H1 (cell line): ENCODE measurements at regions not wholly inside any gene's neighbourhood (a gene's known extent, or its start where the extent isn't known, plus 50 kb on each side); places are given as distances from the start of the nearest gene placed in this dataset.

ENCODE experiments used
- GTF2F1 ChIP-seq: IDR thresholded peaks from 2 replicates; pipeline ENCODE4 v1.6.1; 2012; ENCODE audit warnings: low read depth, low read length, improper control_type of control experiment, borderline replicate concordance
- JUND ChIP-seq: IDR thresholded peaks from 2 replicates; pipeline ENCODE4 v1.6.1; 2011; ENCODE audit warnings: mild to moderate bottlenecking, improper control_type of control experiment, low read length
- MAFK ChIP-seq: IDR thresholded peaks from 2 replicates; pipeline ENCODE4 v1.6.1; 2012; ENCODE audit warnings: low read depth, mild to moderate bottlenecking, improper control_type of control experiment, low read length
- MAX ChIP-seq: IDR thresholded peaks from 2 replicates; pipeline ENCODE4 v1.6.1; 2012; ENCODE audit warnings: inconsistent platforms
- RBBP5 ChIP-seq: IDR thresholded peaks from 2 replicates; pipeline ENCODE4 v1.7.1; 2012; ENCODE audit warnings: low read depth, mild to moderate bottlenecking, inconsistent platforms, low read length, moderate library complexity, borderline replicate concordance
- SP2 ChIP-seq: IDR thresholded peaks from 2 replicates; pipeline ENCODE4 v1.6.1; 2012; ENCODE audit warnings: mild to moderate bottlenecking, low read length, inconsistent platforms
- USF2 ChIP-seq: IDR thresholded peaks from 2 replicates; pipeline ENCODE4 v1.6.1; 2011; ENCODE audit warnings: low read length, improper control_type of control experiment
- TF ChIP-seq, protein P1 (sequence below), 3 experiments: IDR thresholded peaks; 1 replicate in 2 of 3; 2 replicates in 1 of 3; pipeline versions ENCODE4 v1.5.1 to v1.6.1; 2011; ENCODE audit warnings: low read length in 3 of 3, mild to moderate bottlenecking in 3 of 3, inconsistent platforms in 2 of 3, low read depth in 1 of 3, moderate library complexity in 1 of 3; ENCODE audit not compliant: insufficient read depth in 1 of 3; ENCODE audit errors: control extremely low read depth in 1 of 3

- TF ChIP-seq, protein P1, sequence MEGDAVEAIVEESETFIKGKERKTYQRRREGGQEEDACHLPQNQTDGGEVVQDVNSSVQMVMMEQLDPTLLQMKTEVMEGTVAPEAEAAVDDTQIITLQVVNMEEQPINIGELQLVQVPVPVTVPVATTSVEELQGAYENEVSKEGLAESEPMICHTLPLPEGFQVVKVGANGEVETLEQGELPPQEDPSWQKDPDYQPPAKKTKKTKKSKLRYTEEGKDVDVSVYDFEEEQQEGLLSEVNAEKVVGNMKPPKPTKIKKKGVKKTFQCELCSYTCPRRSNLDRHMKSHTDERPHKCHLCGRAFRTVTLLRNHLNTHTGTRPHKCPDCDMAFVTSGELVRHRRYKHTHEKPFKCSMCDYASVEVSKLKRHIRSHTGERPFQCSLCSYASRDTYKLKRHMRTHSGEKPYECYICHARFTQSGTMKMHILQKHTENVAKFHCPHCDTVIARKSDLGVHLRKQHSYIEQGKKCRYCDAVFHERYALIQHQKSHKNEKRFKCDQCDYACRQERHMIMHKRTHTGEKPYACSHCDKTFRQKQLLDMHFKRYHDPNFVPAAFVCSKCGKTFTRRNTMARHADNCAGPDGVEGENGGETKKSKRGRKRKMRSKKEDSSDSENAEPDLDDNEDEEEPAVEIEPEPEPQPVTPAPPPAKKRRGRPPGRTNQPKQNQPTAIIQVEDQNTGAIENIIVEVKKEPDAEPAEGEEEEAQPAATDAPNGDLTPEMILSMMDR (IDR thresholded peaks at IDR 0.05; ENCODE audit: control extremely low read depth in 1 of 3, insufficient read depth in 1 of 3, low read depth in 1 of 3, low read length in 3 of 3): no peak
- TF ChIP-seq SP2 (no peak), RBBP5 (no peak), JUND (no peak), USF2 (no peak), MAX (no peak), GTF2F1 (no peak), MAFK (no peak)
Measured at GRCh38 chr3:182732232-182733015, 60.9 kb upstream of the ATP11B start (continued).
